Mesendoderm (in vitro differentiated cells): ENCODE measurements at regions not wholly inside any gene's neighbourhood (a gene's known extent, or its start where the extent isn't known, plus 50 kb on each side); places are given as distances from the start of the nearest gene placed in this dataset.

Experiments
- DNase-seq: peaks from one replicate; pipeline ENCODE4 v3.0.0; 2013
- H2AK5ac ChIP-seq: 2 replicates; pipeline ENCODE4 v1.6.1; 2013; ENCODE audit warnings: low read length, inconsistent platforms
- H2BK120ac ChIP-seq: 2 replicates; pipeline ENCODE4 v1.6.1; 2013; ENCODE audit warnings: low read depth, mild to moderate bottlenecking, low read length, moderate library complexity, mixed read lengths
- H2BK15ac ChIP-seq: replicated peaks from 2 replicates; pipeline ENCODE4 v1.6.1; 2013; ENCODE audit warnings: low read depth, mild to moderate bottlenecking, moderate library complexity
- H2BK5ac ChIP-seq: 2 replicates; pipeline ENCODE4 v1.6.1; 2013; ENCODE audit warnings: low read length, inconsistent platforms
- H3K18ac ChIP-seq: 2 replicates; pipeline ENCODE4 v1.6.1; 2013; ENCODE audit warnings: mild to moderate bottlenecking, low read length, mixed read lengths
- H3K23ac ChIP-seq: one replicate; pipeline ENCODE4 v1.6.1; 2013; ENCODE audit warnings: low read length
- H3K27ac ChIP-seq: 2 replicates; pipeline ENCODE4 v1.5.1; 2013; ENCODE audit warnings: low read depth, mild to moderate bottlenecking, inconsistent platforms, low read length, moderate library complexity
- H3K27me3 ChIP-seq: 2 replicates; pipeline ENCODE4 v1.6.1; 2013; ENCODE audit warnings: low read length, control low read depth, mild to moderate bottlenecking, inconsistent platforms; ENCODE audit not compliant: insufficient read depth, poor library complexity
- H3K36me3 ChIP-seq: 2 replicates; pipeline ENCODE4 v1.6.1; 2013; ENCODE audit warnings: low read length, inconsistent platforms; ENCODE audit not compliant: control insufficient read depth, insufficient read depth
- H3K4ac ChIP-seq: one replicate; pipeline ENCODE4 v1.6.1; 2013; ENCODE audit warnings: low read depth, mild to moderate bottlenecking, low read length, moderate library complexity
- H3K4me1 ChIP-seq: 2 replicates; pipeline ENCODE4 v1.6.1; 2013; ENCODE audit warnings: low read depth, low read length, inconsistent platforms; ENCODE audit not compliant: control insufficient read depth
- H3K4me2 ChIP-seq: 2 replicates; pipeline ENCODE4 v1.6.1; 2013; ENCODE audit warnings: low read length
- H3K4me3 ChIP-seq: 2 replicates; pipeline ENCODE4 v1.5.1; 2013; ENCODE audit warnings: mild to moderate bottlenecking, low read length
- H3K56ac ChIP-seq: one replicate; pipeline ENCODE4 v1.6.1; 2013; ENCODE audit warnings: low read length
- H3K79me1 ChIP-seq: 2 replicates; pipeline ENCODE4 v1.6.1; 2013; ENCODE audit warnings: low read length, inconsistent platforms
- H3K79me2 ChIP-seq: 2 replicates; pipeline ENCODE4 v1.6.1; 2013; ENCODE audit warnings: mild to moderate bottlenecking, low read length; ENCODE audit not compliant: control insufficient read depth, insufficient read depth
- H3K9ac ChIP-seq: 2 replicates; pipeline ENCODE4 v1.6.1; 2013; ENCODE audit warnings: low read length, inconsistent platforms
- H4K5ac ChIP-seq: one replicate; pipeline ENCODE4 v1.6.1; 2013; ENCODE audit warnings: low read length
- H4K8ac ChIP-seq: one replicate; pipeline ENCODE4 v1.6.1; 2013; ENCODE audit warnings: low read depth, mild to moderate bottlenecking, control low read depth, low read length, moderate library complexity
- WGBS: extraction: QIAGEN DNeasy Blood & Tissue Kit; methylation state at CpG from one replicate; pipeline ENCODE4 v1.1.7; 2013; ENCODE audit warnings: low lambda C conversion rate, missing lambda C conversion rate; ENCODE audit not compliant: insufficient coverage; ENCODE audit errors: extremely low coverage; 5-methylcytosine and 5-hydroxymethylcytosine counted together

GRCh38 chr3:11948331-11948730 lies 55.9 kb upstream of the SYN2 start:
- Histone ChIP-seq H3K23ac (no peak overlapping the region), H3K9ac (no peak overlapping the region), H3K27ac (no peak overlapping the region), H3K4me3 (no peak overlapping the region), H2AK5ac (no peak overlapping the region), H3K18ac (no peak overlapping the region), H2BK15ac (no peak overlapping the region), H4K8ac (no peak overlapping the region), H3K56ac (no peak overlapping the region), H2BK5ac (no peak overlapping the region), H3K4ac (no peak overlapping the region), H3K36me3 (no peaks in the 10 kb centered on the region), H3K4me1 (no peaks in the 10 kb centered on the region), H3K79me2 (no peaks in the 10 kb centered on the region), H3K27me3 (no peaks in the 10 kb centered on the region), H3K4me2 (no peak overlapping the region), H2BK120ac (no peak overlapping the region), H3K79me1 (no peaks in the 10 kb centered on the region), H4K5ac (no peak overlapping the region)
- DNase-seq: no peak
- WGBS: no CpG with 5 or more reads among the region's 3 CpGs

GRCh38 chr3:11948866-11949265 lies 55.3 kb upstream of the SYN2 start:
- no peak overlapping the region for H4K5ac ChIP-seq
- H3K4ac ChIP-seq: no peak overlapping the region
- H3K79me2 ChIP-seq: no peaks in the 10 kb centered on the region
- no peak overlapping the region for H3K27ac ChIP-seq
- H3K4me2 ChIP-seq: no peak overlapping the region
- H3K9ac ChIP-seq: no peak overlapping the region
- no peaks in the 10 kb centered on the region for H3K36me3 ChIP-seq
- H2BK5ac ChIP-seq: no peak overlapping the region
- H3K4me3 ChIP-seq: no peak overlapping the region
- H2AK5ac ChIP-seq: no peak overlapping the region
- H3K18ac ChIP-seq: no peak overlapping the region
- H4K8ac ChIP-seq: no peak overlapping the region
- no peak overlapping the region for H3K23ac ChIP-seq
- H2BK120ac ChIP-seq: no peak overlapping the region
- no peak overlapping the region for H3K56ac ChIP-seq
- no peaks in the 10 kb centered on the region for H3K79me1 ChIP-seq
- H3K27me3 ChIP-seq: no peaks in the 10 kb centered on the region
- H2BK15ac ChIP-seq: no peak overlapping the region
- DNase-seq: no peak
- no peaks in the 10 kb centered on the region for H3K4me1 ChIP-seq

DNA sequence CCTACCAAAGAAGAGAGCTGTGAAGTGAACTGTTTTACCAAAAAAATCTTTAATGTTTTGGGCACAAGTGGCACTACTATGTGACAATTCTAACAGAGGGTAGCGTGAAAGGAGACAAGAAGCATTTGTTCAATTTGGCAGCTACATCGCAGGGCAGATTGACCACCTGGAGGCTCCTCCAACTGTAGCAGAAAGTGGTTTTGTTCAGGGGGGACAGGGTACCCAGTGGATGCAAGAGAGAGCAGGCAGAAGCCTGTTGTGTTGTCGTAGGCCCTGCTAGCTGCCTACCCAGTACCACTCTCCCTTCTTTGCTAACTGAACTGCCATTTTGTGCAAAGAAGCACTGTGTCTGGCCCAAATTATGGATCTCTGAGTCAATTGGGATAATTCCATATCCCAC lies 54.8 kb upstream of the SYN2 start:
- H4K8ac ChIP-seq: no peak overlapping the region
- H2BK5ac ChIP-seq: no peak overlapping the region
- H2BK15ac ChIP-seq: no peak overlapping the region
- H3K56ac ChIP-seq: no peak overlapping the region
- no peak for DNase-seq
- no peaks in the 10 kb centered on the region for H3K4me1 ChIP-seq
- no peak overlapping the region for H3K4me2 ChIP-seq
- H3K4me3 ChIP-seq: no peak overlapping the region
- no peak overlapping the region for H4K5ac ChIP-seq
- no peak overlapping the region for H3K4ac ChIP-seq
- H3K18ac ChIP-seq: no peak overlapping the region
- H3K36me3 ChIP-seq: no peaks in the 10 kb centered on the region
- no peak overlapping the region for H3K27ac ChIP-seq
- H2BK120ac ChIP-seq: no peak overlapping the region
- no peaks in the 10 kb centered on the region for H3K79me1 ChIP-seq
- H3K27me3 ChIP-seq: no peaks in the 10 kb centered on the region
- H3K9ac ChIP-seq: no peak overlapping the region
- H2AK5ac ChIP-seq: no peak overlapping the region
- no peaks in the 10 kb centered on the region for H3K79me2 ChIP-seq
- H3K23ac ChIP-seq: no peak overlapping the region
- WGBS: no CpG with 5 or more reads among the region's 3 CpGs

DNA sequence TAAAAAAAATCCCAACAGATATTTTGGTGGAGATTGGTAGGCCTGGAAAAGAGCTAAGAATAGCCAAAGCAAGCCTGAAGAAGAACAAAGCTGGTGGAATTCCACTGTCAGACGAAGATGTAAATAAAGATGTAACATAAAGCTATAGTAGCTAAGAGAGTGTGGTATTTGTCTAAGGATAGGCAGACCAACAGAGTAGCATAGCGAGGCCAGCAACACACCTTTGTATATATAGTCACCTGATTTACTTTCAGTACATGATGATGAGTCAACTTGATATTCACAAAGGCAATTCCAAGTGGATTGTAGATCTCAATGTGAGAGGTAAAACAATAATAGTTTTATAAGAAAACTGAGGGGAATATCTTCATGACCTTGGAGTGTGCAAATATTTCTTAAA lies 53.6 kb upstream of the SYN2 start:
- DNase-seq: no peak

GRCh38 chr3:11953350-11953749 lies 50.8 kb upstream of the SYN2 start:
- no peaks in the 10 kb centered on the region for H3K27me3 ChIP-seq
- H2BK15ac ChIP-seq: no peak overlapping the region
- no peak overlapping the region for H2AK5ac ChIP-seq
- H3K27ac ChIP-seq: no peak overlapping the region
- no peaks in the 10 kb centered on the region for H3K79me2 ChIP-seq
- no peaks in the 10 kb centered on the region for H3K4me1 ChIP-seq
- no peak overlapping the region for H3K23ac ChIP-seq
- H4K5ac ChIP-seq: no peak overlapping the region
- H3K4me2 ChIP-seq: no peak overlapping the region
- H2BK5ac ChIP-seq: no peak overlapping the region
- no peak overlapping the region for H3K56ac ChIP-seq
- H3K79me1 ChIP-seq: no peaks in the 10 kb centered on the region
- H3K4ac ChIP-seq: no peak overlapping the region
- H4K8ac ChIP-seq: no peak overlapping the region
- H3K18ac ChIP-seq: no peak overlapping the region
- H3K4me3 ChIP-seq: no peak overlapping the region
- no peak overlapping the region for H2BK120ac ChIP-seq
- H3K36me3 ChIP-seq: no peaks in the 10 kb centered on the region
- no CpG with 5 or more reads among the region's 4 CpGs for WGBS
- no peak overlapping the region for H3K9ac ChIP-seq
- no peak for DNase-seq

More for the DNA sequence above, 53.6 kb upstream of the SYN2 start:
- no peak overlapping the region for H3K4ac ChIP-seq
- no peak overlapping the region for H4K8ac ChIP-seq
- H2BK15ac ChIP-seq: no peak overlapping the region
- no peaks in the 10 kb centered on the region for H3K4me1 ChIP-seq
- H3K9ac ChIP-seq: no peak overlapping the region
- no peak overlapping the region for H3K4me3 ChIP-seq
- no peaks in the 10 kb centered on the region for H3K79me1 ChIP-seq
- no peak overlapping the region for H3K18ac ChIP-seq
- no peak overlapping the region for H3K4me2 ChIP-seq
- H2AK5ac ChIP-seq: no peak overlapping the region
- H3K56ac ChIP-seq: no peak overlapping the region
- H3K27me3 ChIP-seq: no peaks in the 10 kb centered on the region
- no peaks in the 10 kb centered on the region for H3K36me3 ChIP-seq
- no peak overlapping the region for H3K23ac ChIP-seq
- H3K79me2 ChIP-seq: no peaks in the 10 kb centered on the region
- no peak overlapping the region for H4K5ac ChIP-seq
- H2BK5ac ChIP-seq: no peak overlapping the region
- no CpG with 5 or more reads among the region's 2 CpGs for WGBS
- H2BK120ac ChIP-seq: no peak overlapping the region
- no peak overlapping the region for H3K27ac ChIP-seq

DNA sequence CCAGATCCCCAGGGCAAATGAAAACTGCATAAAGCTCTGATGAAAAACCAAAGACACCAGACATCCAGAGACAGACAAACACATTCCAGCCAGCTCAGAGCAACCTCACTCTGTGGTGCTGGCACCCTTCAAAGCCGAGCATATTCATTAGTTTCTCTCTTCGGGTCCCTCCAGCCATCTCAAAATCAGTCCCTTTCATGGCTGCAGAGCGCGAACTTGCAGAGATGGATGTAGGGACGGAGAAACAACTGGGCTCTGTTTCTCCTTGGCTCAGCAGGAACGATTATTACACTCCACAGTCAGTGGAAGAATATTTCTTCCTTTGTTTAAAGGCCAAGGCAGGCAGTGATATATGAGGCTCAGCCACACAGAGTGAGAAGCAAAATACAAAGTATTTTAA lies 50.4 kb upstream of the SYN2 start:
- Histone ChIP-seq H3K56ac (no peak overlapping the region), H3K27me3 (no peaks in the 10 kb centered on the region), H4K5ac (no peak overlapping the region), H3K4ac (no peak overlapping the region), H3K79me2 (no peaks in the 10 kb centered on the region), H3K23ac (no peak overlapping the region), H3K4me3 (no peak overlapping the region), H2BK5ac (no peak overlapping the region), H2BK15ac (no peak overlapping the region), H3K27ac (no peak overlapping the region), H3K79me1 (no peaks in the 10 kb centered on the region), H3K36me3 (no peaks in the 10 kb centered on the region), H3K4me1 (no peaks in the 10 kb centered on the region), H2BK120ac (no peak overlapping the region), H2AK5ac (no peak overlapping the region), H3K9ac (no peak overlapping the region), H3K4me2 (no peak overlapping the region), H3K18ac (no peak overlapping the region), H4K8ac (no peak overlapping the region)
- no CpG with 5 or more reads among the region's 6 CpGs for WGBS
- DNase-seq: no peak
